ELR (cell line): ENCODE measurements at regions not wholly inside any gene's neighbourhood (a gene's known extent, or its start where the extent isn't known, plus 50 kb on each side); places are given as distances from the start of the nearest gene placed in this dataset.

Experiments
- DNase-seq: peaks from one replicate; pipeline ENCODE4 v3.0.0-alpha.2; 2015; ENCODE audit warnings: low read depth

DNA sequence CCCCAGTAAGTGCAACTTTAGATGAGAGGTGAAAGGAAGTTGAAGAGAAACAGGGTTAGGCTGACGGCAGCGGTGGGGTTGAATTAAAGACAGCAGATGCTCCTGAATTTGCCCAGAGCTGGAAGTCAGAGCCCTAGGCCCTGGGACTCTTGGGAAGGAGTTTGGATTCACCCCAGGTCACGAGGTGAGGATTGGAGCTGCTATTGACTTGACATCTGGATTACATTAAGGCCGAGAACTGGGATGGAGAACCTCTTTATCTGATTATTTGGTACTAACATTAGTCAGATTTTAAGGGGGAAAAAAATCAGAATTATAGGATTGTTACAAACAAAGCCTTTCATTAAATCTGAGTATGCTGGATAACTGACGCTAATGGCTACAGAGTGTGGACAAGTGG, 367.2 kb downstream of the ZNF536 start:
- no peak for DNase-seq

GRCh38 chr19:30738047-30738446, 365.9 kb downstream of the ZNF536 start:
- DNase-seq = no peak

DNA sequence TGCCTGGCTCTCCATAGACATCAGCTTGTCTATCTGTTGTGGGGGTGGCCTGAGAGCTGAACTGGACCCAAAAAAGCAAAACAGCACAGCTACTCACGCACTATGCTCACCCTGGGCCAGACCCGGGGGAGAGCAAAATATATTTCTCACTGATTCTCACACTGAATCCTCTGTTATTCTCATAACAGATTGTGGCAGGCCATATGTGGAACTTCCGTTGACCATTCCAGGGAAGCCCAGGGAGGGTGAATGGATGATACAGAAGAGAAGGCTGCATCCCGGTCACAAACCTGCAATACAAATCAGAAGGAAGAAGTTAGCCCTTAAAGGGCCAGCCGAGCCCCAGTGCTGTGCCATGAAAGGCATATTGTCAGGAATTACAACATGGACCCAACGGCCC, 362.5 kb downstream of the ZNF536 start:
- DNase-seq = no peak

GRCh38 chr19:30733826-30734550, 361.8 kb downstream of the ZNF536 start:
- no peak for DNase-seq

DNA sequence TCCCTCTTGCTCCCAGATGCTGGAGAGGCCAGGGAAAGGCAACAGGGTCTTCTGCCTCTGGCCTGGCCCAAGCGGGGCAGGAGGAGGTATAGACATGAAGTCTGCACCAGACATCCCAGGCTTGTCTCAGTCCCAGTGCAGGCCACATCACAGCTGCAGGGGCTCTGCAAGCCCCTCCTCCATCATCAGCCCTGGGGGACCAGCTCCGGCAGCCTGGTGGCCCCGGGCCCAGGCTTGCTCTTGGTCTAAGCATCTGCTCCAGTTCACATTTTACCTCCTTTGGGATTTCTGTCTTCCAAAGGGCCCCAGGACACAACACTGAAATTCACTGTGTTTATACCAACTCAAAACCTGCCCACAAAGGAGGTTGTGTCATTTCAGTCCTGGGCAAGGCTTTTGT, 359.4 kb downstream of the ZNF536 start:
- no peak for DNase-seq

GRCh38 chr19:30729451-30729850, 357.3 kb downstream of the ZNF536 start:
- no peak for DNase-seq

DNA sequence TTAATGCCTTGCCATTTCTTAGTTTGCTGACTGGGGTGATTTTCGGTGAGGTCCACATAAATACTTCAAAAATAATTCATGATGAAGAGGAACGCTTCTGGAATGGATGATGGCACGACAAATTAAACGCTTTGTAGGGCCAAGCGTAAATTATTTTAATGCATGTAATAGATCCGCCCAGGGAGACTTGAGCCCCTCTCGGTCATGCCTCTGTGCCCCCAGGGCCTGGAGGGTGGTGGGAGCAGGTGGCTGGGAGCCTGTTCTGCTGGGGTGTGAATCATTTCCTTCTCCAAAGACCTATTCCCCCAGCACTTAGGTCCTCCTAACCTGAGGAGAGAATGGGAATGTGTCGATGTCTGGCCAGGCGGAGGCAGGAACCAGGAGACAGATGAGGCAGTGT, 350.6 kb downstream of the ZNF536 start:
- DNase-seq = no peak

GRCh38 chr19:30722186-30722585, 350.0 kb downstream of the ZNF536 start:
- no peak for DNase-seq

DNA sequence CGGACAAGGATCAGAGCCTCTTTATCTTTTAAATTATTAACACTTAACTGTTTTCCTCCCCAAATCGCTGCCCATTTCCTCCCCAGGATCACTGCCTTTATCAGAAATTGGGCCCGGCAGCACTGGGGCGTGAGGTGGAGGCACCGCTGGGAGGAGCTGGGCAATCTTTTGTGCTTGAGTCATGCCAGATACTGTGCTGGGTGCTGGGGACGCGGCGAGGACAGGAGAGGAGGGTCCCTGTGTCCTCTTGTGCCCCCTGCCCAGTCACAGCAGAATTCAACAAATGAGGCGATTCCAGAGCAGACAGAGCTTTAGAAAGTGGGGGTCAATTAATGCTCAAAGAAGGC, 347.8 kb downstream of the ZNF536 start:
- no peak for DNase-seq

DNA sequence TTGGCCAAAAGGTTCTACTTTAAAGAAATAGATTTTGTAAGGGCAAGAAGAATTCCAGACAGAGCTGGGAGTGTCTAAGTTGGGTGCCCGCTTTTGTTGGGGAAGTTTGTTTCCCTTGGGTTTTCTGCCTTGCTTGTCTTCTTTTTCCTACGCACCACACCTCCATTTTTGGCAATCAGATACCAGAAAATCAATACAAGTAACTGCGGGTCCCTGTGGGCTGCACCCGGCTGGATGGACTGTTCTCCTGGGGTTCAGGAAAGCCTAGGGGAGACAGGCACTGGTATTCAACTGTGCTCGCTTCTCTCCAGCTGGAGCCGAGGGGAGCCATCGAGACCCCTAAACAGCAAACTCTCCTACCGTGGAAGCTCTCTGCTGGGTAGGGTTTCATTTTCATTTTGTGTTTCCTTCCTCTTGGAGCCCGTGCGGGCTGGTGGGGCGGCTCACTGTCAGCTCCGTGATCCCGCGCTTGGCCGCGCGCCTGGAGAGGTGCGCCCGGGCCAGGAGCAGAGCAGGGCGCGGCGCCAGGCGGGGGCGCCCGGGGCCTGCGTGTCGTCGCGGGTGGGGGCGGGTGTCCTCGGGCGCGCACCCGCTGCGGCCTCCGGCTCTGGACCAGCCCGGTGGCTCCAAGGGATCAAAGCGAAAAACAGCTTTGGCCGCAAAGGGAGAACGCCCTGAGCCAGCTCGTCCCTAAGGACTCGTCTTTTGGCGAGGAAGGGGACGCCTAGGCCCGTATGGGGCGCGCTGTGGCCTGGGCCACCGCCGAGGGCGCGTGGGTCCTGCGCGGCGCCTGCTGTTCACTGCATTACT, 347.2 kb downstream of the ZNF536 start:
- DNase-seq = peak; percentile 7

DNA sequence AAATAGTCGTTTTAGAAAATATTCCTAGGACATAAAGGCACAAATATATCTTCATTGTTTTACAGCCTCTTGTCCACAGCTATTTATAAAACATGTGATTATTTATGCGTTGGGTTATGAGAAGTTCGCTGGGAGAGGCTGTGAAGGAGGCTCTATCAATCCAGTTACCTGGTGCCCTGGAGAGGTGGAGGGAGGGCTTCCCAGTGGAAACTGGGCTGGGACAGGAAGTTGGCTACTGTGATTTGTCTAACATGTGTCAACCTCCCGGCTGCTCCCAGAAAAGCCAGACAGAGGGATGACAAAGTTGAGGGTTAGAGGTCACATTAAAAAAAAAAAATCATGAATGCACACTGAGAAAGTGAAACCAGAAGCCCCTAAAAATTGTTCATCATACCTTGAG, 346.5 kb downstream of the ZNF536 start:
- DNase-seq = no peak

DNA sequence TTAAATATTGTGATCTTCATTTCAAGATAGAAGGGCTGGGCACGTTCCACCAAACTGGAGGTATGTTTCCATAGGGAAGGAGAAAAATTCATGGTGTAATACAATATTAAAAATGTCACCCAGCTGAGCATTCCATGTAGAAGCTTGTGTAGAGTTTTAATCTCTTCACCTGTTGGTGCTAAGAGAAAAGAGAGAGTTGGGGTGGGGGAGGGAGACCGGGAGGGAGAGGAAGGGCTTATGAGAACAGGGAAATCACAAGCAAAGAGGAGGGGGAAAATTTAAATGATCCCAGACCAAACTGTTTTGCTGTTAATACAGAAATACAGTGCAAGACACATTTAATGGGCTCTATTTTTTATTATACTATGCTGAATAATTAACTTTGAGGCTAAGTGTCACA, 345.8 kb downstream of the ZNF536 start:
- DNase-seq = no peak

DNA sequence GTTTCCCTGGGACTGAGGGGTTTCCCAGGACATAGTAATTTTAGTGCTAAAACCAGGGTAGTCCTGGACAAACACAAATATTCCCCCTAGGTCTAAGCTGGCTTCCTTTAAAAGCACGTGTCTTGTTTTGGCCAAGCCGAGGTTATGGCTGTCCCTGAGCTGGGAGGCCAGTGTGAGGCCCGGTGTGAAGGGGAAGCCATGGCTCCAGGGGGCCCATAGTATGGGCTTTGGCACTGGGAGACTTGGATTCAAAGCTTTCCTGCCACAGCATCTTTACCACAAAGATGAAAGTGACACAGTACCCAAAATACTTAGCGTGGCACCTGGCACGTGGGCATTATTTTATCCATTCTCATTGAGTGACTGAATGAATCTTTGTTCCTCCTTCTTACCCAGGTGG, 345.2 kb downstream of the ZNF536 start:
- no peak for DNase-seq

GRCh38 chr19:30712431-30713337, 340.5 kb downstream of the ZNF536 start:
- no peak for DNase-seq

GRCh38 chr19:30711826-30712225, 339.6 kb downstream of the ZNF536 start:
- no peak for DNase-seq

GRCh38 chr19:30711296-30711695, 339.1 kb downstream of the ZNF536 start:
- no peak for DNase-seq

DNA sequence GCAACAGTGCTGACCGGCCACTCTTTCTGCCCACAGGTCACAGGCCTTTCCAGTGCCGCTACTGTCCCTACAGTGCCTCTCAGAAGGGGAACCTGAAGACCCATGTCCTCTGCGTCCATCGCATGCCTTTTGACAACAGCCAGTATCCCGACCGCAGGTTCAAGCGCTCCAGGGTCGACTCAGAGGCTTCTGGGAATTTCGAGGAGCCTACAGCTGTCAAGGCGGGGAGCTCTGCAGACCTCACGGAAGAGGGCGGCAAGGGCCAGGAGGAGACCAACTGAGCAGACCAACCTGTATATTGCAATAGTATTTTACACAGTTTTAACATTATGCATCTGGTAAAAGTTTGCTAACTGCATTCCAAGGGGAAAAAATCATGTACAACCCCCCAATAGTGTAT, 338.5 kb downstream of the ZNF536 start:
- no peak for DNase-seq

DNA sequence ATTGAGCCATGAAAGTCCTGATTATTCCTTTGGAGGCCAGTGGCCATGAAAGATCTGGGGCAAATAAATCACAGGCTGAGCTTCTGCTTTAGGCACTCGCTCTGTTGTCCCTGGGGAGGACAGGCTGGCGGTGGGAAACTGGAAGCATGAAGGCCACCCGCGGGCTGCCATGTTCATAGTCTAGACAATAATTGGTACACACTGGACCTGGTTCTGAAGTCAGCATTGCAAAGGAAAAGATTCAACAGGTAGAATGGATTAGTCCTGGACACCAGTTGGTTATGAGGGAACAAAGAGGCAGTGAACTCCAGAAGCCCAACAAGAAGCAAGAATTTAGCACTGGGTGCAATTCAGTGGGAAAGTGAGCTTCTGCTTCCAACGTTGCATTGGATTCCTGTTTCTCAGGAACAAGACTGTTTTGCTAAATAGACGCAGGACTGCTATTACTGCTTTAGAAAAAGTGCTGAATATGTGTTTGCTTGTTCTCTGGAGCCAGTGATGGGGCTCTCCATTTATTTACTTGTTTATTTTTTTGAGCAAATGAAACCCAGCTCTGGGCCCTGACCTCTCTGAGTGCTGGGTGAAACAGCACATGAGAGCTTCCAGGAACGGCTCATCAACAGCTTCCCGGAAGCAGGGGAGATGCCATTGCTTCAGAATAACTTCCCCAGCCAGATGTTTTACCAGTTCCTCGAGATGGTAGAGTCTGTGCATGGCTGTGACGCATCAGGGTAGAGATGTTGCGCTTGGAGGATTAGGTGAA, 336.4 kb downstream of the ZNF536 start:
- no peak for DNase-seq

DNA sequence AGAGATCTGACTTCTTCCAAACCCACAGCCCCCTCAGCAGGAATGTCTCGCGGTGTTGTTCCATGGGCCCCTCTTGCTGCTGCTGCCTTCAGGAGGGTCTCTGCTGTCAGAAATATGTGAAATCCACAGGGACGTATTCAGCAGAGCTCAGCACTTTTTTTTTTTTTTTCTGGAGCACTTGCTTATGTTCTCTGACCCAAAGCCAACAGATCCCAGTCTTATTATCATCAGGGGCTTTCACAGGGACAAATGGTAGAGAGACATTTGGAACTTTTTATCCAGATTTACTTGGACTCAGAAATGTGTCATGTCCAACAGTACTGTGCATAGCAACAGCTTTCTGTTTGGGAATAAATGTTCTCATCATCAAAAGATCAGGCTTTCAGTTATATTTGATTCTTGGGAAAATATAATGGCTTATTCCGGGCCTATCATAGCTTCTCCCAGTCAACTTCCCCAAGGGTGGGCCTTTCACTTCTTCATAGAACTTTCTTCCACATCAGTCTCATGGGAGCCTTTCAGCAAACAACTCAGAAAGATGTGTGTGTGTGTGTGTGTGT, 332.7 kb downstream of the ZNF536 start:
- no peak for DNase-seq

- DNase-seq = no peak
These were observed 331.5 kb downstream of the ZNF536 start for GRCh38 chr19:30703645-30704044.

GRCh38 chr19:30701178-30701577, 329.0 kb downstream of the ZNF536 start:
- no peak for DNase-seq

DNA sequence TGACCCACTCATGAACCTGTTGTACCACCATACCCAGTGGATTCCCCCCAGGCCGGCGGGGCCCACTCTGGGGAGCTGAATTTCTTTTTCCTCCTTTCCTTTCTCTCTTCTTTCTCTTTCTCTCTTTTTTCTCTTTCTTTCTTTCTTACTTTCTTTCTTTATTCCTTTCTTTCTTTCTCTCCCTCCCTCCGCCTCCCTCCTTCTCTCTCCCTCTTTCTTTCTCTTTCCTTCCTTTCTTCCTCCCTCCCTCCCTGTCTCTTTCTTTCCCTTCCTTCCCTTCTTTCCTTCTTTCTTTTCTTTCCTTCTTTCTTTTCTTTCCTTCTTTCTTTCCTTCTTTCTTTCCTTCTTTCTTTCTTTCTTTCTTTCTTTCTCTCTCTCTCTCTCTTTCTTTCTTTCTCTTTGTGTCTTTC, 327.7 kb downstream of the ZNF536 start:
- DNase-seq = no peak
